Stomach (tissue), 4 donors: ENCODE measurements at regions not wholly inside any gene's neighbourhood (a gene's known extent, or its start where the extent isn't known, plus 50 kb on each side); places are given as distances from the start of the nearest gene placed in this dataset.

ENCODE experiments used
- EP300 ChIP-seq: sonication (generic); formaldehyde crosslinking; IDR thresholded peaks from one replicate; pipeline ENCODE4 v1.6.1; 2017; ENCODE audit warnings: antibody characterized with exemption
- POLR2A ChIP-seq, 4 donors: fragments of 450-650 bp; IDR thresholded peaks; one replicate each; pipeline ENCODE4 v1.6.1; 2016; ENCODE audit warnings: antibody characterized with exemption in 4 of 4, control low read depth in 2 of 4, mild to moderate bottlenecking in 1 of 4, moderate library complexity in 1 of 4
- POLR2AphosphoS5 ChIP-seq, 3 donors: sonication (generic); formaldehyde crosslinking; IDR thresholded peaks; one replicate each; pipeline ENCODE4 v1.6.1; 2016; ENCODE audit warnings: antibody characterized with exemption in 3 of 3
- TF ChIP-seq, protein P1 (sequence below), 7 experiments: fragments of 450-650 bp in 4 of 7; fragments of 200-600 bp in 3 of 7; sonication (generic) in 3 of 7; IDR thresholded peaks; one replicate each; pipeline ENCODE4 v1.5.1; 2016 to 2019; ENCODE audit warnings: antibody characterized with exemption in 7 of 7, control low read depth in 2 of 7, mild to moderate bottlenecking in 1 of 7

DNA sequence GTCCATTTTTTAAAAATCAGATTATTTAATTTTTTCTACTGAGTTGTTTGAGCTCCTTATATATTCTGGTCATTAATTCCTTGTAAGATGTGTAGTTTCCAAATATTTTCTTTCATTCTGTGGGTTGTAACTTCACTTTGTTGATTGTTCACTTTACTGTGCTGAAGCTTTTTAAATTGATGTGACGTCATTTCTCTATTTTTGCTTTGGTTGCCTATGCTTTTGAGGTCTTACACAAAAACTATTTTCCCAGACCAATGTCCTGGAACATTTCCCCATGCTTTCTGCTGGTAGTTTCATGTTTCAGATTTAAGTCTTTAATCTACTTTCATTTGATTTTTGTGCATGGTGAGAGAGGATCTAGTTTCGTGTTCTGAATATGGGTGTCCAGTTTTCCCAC lies 753.6 kb downstream of the TRIML1 start:
- TF ChIP-seq, protein P1, sequence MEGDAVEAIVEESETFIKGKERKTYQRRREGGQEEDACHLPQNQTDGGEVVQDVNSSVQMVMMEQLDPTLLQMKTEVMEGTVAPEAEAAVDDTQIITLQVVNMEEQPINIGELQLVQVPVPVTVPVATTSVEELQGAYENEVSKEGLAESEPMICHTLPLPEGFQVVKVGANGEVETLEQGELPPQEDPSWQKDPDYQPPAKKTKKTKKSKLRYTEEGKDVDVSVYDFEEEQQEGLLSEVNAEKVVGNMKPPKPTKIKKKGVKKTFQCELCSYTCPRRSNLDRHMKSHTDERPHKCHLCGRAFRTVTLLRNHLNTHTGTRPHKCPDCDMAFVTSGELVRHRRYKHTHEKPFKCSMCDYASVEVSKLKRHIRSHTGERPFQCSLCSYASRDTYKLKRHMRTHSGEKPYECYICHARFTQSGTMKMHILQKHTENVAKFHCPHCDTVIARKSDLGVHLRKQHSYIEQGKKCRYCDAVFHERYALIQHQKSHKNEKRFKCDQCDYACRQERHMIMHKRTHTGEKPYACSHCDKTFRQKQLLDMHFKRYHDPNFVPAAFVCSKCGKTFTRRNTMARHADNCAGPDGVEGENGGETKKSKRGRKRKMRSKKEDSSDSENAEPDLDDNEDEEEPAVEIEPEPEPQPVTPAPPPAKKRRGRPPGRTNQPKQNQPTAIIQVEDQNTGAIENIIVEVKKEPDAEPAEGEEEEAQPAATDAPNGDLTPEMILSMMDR (IDR thresholded peaks at IDR 0.05) = no peak
- TF ChIP-seq POLR2AphosphoS5 (IDR thresholded peaks at IDR 0.05) (no peak), POLR2A (IDR thresholded peaks at IDR 0.05) (no peak), EP300 (no peak)
